ENCODE measurements at regions not wholly inside any gene's neighbourhood (a gene's known extent, or its start where the extent isn't known, plus 50 kb on each side); places are given as distances from the start of the nearest gene placed in this dataset.
A peak's percentile ranks its signal among the peaks of the same experiment; 100 is the strongest.

GRCh38 chr5:51944500-51945125 is 561.4 kb downstream of the ISL1 start:
- no peak for DNase-seq

- no peak for DNase-seq
These were observed 575.2 kb downstream of the ISL1 start for GRCh38 chr5:51958473-51958872.

- peak; percentile 2 for DNase-seq
These were observed 577.4 kb downstream of the ISL1 start for GRCh38 chr5:51960617-51961121.

DNA sequence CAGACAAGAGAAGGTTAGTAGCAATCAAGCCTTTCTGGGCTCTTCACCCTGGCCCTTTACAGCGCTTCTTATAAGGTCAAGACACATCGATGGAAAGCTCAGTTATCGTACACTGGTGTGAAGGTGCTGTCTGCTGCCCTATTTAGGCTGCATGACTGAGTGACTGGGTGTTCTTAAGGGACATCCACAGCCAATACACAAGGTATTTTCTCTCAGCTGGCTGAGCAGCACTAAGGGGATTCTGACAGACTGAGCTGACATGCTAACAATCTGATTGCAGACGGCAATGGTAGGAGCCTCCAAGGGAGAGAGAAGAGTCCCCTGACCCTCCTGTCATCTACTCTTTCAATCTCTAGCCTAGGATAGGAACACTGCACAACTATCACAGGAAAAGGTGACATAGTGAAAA is 577.9 kb downstream of the ISL1 start:
- no peak for DNase-seq

- DNase-seq, result no peak
These were observed 585.5 kb downstream of the ISL1 start for GRCh38 chr5:51968756-51969155.

DNA sequence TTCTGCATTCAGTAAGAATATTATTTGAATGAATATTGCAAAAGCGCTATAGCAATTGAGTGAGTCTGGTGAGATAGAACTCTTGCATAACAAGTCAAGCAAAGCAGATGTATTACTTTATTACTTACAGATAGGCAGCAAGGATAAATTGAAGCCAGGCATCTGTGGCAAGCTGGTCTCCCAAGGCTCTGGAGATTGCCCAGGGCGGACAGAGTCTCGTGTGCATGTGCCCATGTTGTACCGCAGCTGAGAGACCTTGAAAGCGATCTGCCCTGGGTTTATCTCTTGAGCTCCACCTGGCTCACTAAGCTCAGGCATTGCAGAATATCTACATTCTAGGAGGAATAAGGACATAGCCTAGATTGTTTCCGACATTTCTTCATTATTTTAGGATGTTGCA is 591.6 kb downstream of the ISL1 start:
- DNase-seq, result no peak

- no peak for DNase-seq
These were observed 593.8 kb downstream of the ISL1 start for GRCh38 chr5:51977014-51977413.

DNA sequence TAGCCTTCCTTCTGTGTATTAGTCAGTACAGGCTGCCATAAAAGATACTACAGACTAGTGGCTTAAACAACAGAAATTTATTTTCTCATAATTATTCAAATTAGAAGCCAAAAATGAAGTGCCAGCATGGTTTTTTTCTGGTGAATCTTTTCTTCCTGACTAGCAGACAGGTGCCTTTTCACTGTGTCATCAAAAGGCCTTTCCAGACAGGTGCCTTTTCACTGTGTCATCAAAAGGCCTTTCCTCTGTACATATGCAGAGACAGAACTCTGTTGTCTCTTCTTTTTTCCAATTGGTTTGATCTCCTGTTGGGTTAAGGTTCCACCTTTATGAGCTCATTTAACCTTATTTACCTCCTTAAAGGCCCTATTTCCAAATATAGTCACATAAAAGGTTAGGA is 599.9 kb downstream of the ISL1 start:
- no peak for DNase-seq

DNA sequence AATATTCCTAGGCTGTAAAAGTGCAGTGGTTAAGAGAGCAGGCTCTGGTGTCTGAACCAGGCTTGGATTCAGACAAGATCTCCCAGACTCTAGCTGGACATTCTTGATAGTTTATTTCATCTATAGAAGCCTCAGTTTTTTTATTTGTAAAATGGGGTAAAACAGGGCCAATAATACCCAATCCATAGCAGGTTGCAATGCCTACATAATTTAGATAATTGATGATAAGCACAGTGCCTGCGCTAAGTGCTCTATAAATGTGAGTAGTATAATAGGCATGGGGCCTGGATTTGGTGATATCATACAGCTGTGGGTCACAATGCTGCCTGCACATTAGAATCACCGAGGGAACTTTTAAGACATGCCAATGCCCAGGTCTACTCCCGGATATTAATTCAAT is 603.5 kb downstream of the ISL1 start:
- DNase-seq, result no peak

DNA sequence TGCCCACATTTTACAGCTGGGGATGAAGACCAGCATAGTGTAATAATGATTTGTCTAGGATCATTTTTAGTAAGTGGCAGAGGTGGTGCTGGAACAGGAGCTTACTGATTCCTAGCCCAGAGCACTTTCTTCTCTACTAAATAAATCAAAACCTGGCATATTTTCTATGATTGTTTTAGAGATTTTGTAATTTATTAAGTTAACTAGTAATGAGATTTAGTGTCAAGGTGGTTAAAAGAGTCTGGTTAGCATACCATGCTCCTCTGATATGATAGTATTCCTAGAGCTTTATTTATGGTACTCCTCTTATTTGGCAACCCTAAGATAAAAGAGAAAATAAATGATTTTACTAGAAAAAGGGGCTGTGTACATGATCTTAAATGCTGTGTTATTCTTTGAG is 604.0 kb downstream of the ISL1 start:
- DNase-seq, result no peak

DNA sequence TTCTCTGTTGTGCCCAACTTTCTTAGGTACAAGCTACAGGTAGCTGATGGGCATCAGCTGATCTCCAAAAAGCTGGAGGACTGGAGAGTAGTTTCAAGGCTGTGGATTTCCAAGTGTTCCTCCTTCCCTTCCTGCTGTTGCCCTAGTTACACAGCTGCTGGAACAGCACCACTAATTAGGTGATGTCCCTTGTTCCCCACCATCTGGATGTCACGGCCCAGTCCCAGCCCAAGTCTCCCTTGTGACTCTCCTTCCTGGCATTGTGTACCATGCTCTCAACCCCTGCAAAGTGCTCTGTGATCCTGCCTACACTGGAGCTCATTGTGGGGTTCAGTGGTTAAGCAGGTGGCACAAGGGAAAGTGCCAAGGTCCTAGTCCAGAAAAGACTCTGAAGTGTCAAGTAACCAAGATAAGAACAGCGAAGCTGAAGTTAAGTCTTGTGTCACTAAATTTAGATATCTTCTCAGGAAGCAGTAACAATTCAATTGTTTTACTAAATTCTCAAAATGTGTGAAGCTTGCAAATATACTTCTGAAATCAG is 604.5 kb downstream of the ISL1 start:
- DNase-seq, result no peak

DNA sequence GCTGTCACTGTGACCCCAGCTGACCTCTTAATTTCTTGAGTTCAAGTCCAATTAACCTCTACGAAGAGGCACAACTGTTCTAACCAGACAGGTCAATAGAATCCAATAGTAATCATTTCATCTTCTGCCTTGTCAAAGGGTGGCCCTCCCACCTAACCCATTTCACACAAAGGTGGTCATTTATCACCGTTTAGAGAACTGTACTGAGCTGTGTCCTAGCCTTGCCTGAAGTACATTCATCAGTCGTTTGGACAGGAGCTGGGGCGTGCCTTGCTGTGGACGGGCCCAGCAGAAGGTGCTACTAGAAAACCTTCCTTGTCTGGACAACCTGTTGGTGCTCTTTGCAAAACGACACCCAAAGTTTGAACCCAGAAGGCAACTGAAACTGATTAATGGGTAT is 605.4 kb downstream of the ISL1 start:
- no peak for DNase-seq

DNA sequence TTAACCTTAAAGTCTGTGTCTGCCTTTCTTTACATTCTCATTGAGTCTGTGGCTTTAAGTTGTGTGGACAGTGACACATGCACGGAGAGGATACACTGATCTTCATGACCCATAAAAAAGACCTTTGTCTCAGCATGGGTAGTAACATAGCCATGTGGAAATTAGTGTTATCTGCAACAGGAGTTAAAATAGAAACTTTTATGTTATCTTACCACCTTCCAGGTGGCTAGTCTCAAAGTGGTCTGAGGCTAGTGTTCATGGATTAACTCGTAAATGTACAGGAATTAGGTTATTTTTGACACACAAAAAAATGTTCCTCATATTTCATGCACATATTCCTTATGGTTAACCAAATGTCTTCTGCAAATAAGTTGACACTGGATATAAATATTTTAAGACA is 607.0 kb downstream of the ISL1 start:
- DNase-seq, result no peak

- no peak for DNase-seq
These were observed 607.5 kb downstream of the ISL1 start for GRCh38 chr5:51990661-51991180.

DNA sequence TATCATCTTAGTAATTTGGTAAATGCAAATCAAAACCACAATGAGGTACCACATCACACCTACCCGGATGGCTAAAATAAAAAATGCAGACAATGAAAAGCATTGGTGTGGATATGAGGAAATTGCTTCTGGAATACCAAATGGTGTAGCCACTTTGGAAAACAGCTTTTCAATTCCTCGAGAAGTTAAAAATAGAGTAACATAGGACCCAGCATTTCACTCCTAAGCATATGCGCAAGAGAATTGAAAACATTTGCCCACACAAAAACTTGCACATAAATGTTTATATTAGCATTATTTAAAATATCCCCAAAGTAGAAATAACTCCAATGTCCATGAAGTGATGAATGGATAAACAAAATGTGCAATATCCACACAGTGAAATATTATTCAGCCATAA is 608.7 kb downstream of the ISL1 start:
- no peak for DNase-seq

DNA sequence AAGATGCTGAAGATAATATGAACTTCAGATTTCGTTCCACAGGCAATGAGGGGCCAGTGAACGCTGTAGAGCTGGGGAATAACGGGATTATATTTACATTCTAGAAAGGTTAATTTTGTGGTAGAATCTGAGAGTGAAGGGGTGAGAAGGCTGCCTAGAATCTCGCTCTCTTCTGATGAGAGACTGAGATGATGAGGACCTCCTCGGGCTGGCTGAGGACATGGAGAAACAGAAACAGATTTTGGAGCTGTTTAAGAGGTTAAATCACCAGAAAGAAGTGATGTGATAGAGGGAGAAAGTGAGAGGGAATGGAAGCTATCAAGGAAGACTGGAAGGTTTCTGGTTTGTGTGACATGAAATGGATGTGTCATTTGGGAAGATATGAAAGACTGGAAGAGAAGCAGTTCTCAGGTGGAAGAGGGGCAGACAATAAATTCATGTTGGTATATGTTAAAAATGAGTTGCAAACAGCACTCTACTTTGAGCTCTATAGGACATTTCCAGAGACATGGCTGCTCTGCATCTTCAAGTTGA is 612.6 kb downstream of the ISL1 start:
- DNase-seq, result no peak

GRCh38 chr5:51996356-51996861 is 613.2 kb downstream of the ISL1 start:
- no peak for DNase-seq

DNA sequence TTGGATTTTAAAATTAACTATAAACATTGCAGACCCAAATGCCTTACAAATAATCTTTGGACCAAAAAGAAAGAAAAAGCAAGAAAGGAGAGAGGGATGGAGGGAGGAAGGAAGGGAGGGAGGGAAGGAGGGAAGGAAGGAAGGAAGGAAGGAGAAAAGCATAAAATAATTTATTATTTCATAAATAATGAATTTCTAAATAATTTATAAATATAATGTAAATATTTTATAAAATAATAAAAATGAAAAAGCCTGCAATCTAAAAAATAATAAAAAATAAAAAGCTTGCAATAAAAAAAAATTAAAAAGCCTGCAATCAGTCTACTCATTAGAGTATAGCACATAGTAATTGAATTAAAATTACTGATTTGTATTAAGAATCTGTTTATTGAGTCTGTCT is 614.3 kb downstream of the ISL1 start:
- no peak for DNase-seq

GRCh38 chr5:51997949-51998348 is 614.7 kb downstream of the ISL1 start:
- no peak for DNase-seq

GRCh38 chr5:52007230-52007858 is 624.1 kb downstream of the ISL1 start:
- peak; percentile 25 for DNase-seq

GRCh38 chr5:52010454-52010853 is 627.2 kb downstream of the ISL1 start:
- no peak for DNase-seq

DNA sequence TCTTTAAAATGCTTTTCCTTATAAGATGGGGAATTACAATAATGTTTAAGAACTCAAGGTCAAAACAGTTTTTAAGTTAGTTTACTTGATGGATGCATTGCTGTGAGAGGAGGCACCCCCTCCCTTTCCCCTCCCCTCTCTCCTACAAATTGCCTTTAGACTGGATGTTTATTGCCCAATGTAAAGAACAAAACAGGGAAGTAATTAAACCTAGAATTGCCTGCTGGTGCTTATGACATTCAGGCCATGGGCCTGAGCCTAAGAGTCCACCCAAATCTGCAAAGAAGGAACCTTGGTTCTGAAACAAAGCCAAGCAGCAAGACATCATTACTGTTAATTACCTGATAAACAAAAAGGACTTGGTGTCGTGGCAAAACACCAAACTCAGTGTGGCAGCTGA is 630.3 kb downstream of the ISL1 start:
- no peak for DNase-seq

DNA sequence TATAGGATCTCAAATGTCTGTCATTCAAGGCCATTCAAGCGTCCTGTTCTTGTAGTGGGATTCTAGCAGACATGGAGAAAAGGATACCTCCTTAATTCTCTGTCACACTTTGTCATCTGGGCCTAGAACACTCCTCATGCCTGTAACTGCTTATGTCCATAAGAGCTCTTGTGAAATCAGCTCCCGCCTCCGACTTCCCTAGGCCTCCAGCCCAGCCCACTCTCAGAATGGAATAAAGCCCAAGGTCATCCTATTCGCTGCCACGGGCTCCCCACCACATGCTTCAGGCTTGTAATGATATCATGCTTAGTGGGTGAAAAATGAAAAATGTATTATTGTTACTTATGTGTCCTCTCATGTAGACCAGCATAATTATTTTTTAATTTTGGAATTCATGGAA is 632.5 kb downstream of the ISL1 start:
- DNase-seq, result no peak

DNA sequence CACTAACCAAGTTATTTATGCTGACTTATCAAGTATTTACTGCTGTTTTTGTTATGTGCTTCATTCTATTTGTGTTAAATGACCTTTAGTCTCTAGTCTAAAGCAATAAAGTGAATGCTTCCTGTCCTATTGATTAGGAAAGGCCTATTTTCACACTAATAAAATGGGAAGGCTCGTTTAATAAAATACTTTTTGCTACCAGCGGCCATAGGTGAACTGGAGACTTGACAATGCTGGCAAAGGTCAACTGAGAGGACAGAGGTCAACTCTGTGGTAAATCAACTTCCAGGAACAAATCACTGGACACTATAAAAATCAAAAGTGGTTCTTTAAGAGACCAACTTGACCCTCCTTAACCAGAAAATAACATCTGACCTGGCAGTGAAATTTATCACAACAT is 634.3 kb downstream of the ISL1 start:
- no peak for DNase-seq
